ENCODE measurements at regions not wholly inside any gene's neighbourhood (a gene's known extent, or its start where the extent isn't known, plus 50 kb on each side); places are given as distances from the start of the nearest gene placed in this dataset.

DNA sequence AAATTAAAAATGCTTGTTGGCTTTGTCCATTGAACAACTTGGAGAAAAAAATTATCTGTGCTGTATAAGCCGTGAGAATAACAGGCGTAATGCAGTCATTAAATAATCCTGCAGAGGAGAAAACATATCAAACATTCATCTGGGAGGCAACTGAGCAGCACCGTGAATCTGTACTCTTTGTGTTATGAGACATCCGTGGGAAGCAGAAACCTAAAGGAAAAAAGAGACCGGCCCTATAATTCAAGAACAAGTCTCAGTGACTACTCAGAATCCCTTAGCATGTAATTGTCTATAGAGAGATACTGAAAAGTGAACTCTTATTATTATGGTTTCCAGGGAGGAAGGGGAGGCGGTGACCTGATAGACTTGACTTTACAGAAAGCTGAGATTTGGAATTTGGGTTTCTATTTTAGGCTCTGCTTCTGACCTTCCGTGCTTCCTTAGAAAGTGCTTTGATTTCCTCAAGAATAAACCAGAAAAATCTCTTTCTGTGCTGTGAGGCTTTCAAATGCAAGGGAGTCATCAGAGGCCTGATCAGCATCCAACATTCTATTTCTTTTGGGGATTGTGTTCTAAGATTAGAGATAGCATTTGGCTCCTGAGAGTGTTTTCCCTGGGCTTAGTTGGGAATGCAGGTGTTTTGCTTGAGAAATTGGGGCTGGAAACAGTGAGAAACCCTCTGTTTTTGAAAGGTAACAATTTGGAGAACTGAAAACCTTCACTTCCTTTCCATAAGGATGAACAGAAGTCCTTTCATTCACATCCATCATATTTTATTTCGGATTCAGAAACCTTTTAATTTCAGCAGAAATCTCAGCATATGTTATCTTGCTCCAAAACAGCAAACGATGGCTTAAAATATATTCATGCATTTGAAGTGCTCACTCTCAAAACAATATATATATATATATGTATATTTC lies 296.7 kb downstream of the CSNK1G3 start:
- no peak overlapping the region for H3K9ac ChIP-seq (ENCODE audit: low read depth, low read length)
- H3K27ac ChIP-seq (ENCODE audit: low read depth, low read length), result no peak overlapping the region
- no peaks in the 10 kb centered on the region for H3K9me3 ChIP-seq (ENCODE audit: insufficient read depth, low read depth, low read length)
- H3K4me1 ChIP-seq (ENCODE audit: insufficient read depth, low read length), result peaks cover 69% of the 10 kb centered on the region
- H3K27me3 ChIP-seq (ENCODE audit: insufficient read depth, low read length), result no peaks in the 10 kb centered on the region
- WGBS, result 84% methylated on average over 9 of the region's 9 CpGs
- H3K4me3 ChIP-seq (ENCODE audit: low read length), result no peak overlapping the region
- H3K36me3 ChIP-seq (ENCODE audit: insufficient read depth, low read length), result no peaks in the 10 kb centered on the region

GRCh38 chr5:123807177-123807945 lies 295.4 kb downstream of the CSNK1G3 start:
- Histone ChIP-seq H3K4me3 (ENCODE audit: low read length) (no peak overlapping the region), H3K27me3 (ENCODE audit: insufficient read depth, low read length) (no peaks in the 10 kb centered on the region), H3K36me3 (ENCODE audit: insufficient read depth, low read length) (no peaks in the 10 kb centered on the region), H3K9me3 (ENCODE audit: insufficient read depth, low read depth, low read length) (no peaks in the 10 kb centered on the region), H3K4me1 (ENCODE audit: insufficient read depth, low read length) (peaks cover 72% of the 10 kb centered on the region), H3K27ac (ENCODE audit: low read depth, low read length) (no peak overlapping the region), H3K9ac (ENCODE audit: low read depth, low read length) (no peak overlapping the region)
- WGBS, result 78% methylated on average over 4 of the region's 5 CpGs

- H3K4me3 ChIP-seq (ENCODE audit: low read length), result no peak overlapping the region
- H3K36me3 ChIP-seq (ENCODE audit: insufficient read depth, low read length), result no peaks in the 10 kb centered on the region
- 76% methylated on average over 1 of the region's 1 CpG for WGBS
- H3K9me3 ChIP-seq (ENCODE audit: insufficient read depth, low read depth, low read length), result no peaks in the 10 kb centered on the region
- H3K27me3 ChIP-seq (ENCODE audit: insufficient read depth, low read length), result no peaks in the 10 kb centered on the region
- no peak overlapping the region for H3K27ac ChIP-seq (ENCODE audit: low read depth, low read length)
- H3K9ac ChIP-seq (ENCODE audit: low read depth, low read length), result no peak overlapping the region
- H3K4me1 ChIP-seq (ENCODE audit: insufficient read depth, low read length), result peaks cover 72% of the 10 kb centered on the region
Measured at GRCh38 chr5:123806644-123807043, 294.7 kb downstream of the CSNK1G3 start.

DNA sequence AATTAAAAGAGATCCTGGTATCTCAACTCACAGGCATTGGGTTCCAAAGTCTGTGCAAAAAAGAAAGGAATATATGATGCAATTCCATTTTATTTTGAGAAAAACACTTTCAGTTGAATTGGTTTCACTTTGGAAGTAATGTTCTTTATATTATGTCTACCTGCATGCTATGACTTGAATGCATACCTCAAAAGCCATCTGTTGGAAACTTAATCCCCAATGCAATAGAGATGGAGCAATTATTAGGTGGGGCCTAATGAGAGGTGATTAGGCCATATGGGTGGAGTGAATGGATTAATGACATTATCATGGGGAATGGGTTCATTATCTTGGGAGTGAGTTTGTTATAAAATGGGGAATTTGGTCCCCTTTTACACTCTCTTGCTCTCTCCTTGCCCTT lies 293.3 kb downstream of the CSNK1G3 start:
- Histone ChIP-seq H3K36me3 (ENCODE audit: insufficient read depth, low read length) (no peaks in the 10 kb centered on the region), H3K4me3 (ENCODE audit: low read length) (no peak overlapping the region), H3K4me1 (ENCODE audit: insufficient read depth, low read length) (peaks cover 64% of the 10 kb centered on the region), H3K27ac (ENCODE audit: low read depth, low read length) (no peak overlapping the region), H3K9ac (ENCODE audit: low read depth, low read length) (no peak overlapping the region), H3K9me3 (ENCODE audit: insufficient read depth, low read depth, low read length) (no peaks in the 10 kb centered on the region), H3K27me3 (ENCODE audit: insufficient read depth, low read length) (no peaks in the 10 kb centered on the region)

- H3K27ac ChIP-seq (ENCODE audit: low read depth, low read length), result peak overlapping the region; percentile 72; the same call in 1 of the 2 replicates
- H3K9ac ChIP-seq (ENCODE audit: low read depth, low read length), result no peak overlapping the region
- no peaks in the 10 kb centered on the region for H3K27me3 ChIP-seq (ENCODE audit: insufficient read depth, low read length)
- whole genome bisulfite sequencing, result 96% methylated on average over 3 of the region's 3 CpGs
- no peaks in the 10 kb centered on the region for H3K36me3 ChIP-seq (ENCODE audit: insufficient read depth, low read length)
- no peaks in the 10 kb centered on the region for H3K9me3 ChIP-seq (ENCODE audit: insufficient read depth, low read depth, low read length)
- H3K4me3 ChIP-seq (ENCODE audit: low read length), result no peak overlapping the region
- H3K4me1 ChIP-seq (ENCODE audit: insufficient read depth, low read length), result peaks cover 46% of the 10 kb centered on the region
Measured at GRCh38 chr5:123803359-123803758, 291.4 kb downstream of the CSNK1G3 start.

- H3K9me3 ChIP-seq (ENCODE audit: insufficient read depth, low read depth, low read length), result no peaks in the 10 kb centered on the region
- H3K4me3 ChIP-seq (ENCODE audit: low read length), result no peak overlapping the region
- 31% methylated on average over 4 of the region's 4 CpGs for WGBS
- H3K27ac ChIP-seq (ENCODE audit: low read depth, low read length), result peak overlapping the region; percentile 72
- H3K4me1 ChIP-seq (ENCODE audit: insufficient read depth, low read length), result peaks cover 37% of the 10 kb centered on the region
- no peaks in the 10 kb centered on the region for H3K27me3 ChIP-seq (ENCODE audit: insufficient read depth, low read length)
- H3K9ac ChIP-seq (ENCODE audit: low read depth, low read length), result no peak overlapping the region
- H3K36me3 ChIP-seq (ENCODE audit: insufficient read depth, low read length), result no peaks in the 10 kb centered on the region
Measured at GRCh38 chr5:123802298-123802951, 290.4 kb downstream of the CSNK1G3 start.

- H3K9me3 ChIP-seq (ENCODE audit: insufficient read depth, low read depth, low read length), result no peaks in the 10 kb centered on the region
- H3K27me3 ChIP-seq (ENCODE audit: insufficient read depth, low read length), result no peaks in the 10 kb centered on the region
- H3K4me3 ChIP-seq (ENCODE audit: low read length), result no peak overlapping the region
- no peak overlapping the region for H3K27ac ChIP-seq (ENCODE audit: low read depth, low read length)
- no peaks in the 10 kb centered on the region for H3K36me3 ChIP-seq (ENCODE audit: insufficient read depth, low read length)
- 94% methylated on average over 1 of the region's 1 CpG for WGBS
- H3K4me1 ChIP-seq (ENCODE audit: insufficient read depth, low read length), result peaks cover 26% of the 10 kb centered on the region
- no peak overlapping the region for H3K9ac ChIP-seq (ENCODE audit: low read depth, low read length)
Measured at GRCh38 chr5:123800640-123801039, 288.7 kb downstream of the CSNK1G3 start.

DNA sequence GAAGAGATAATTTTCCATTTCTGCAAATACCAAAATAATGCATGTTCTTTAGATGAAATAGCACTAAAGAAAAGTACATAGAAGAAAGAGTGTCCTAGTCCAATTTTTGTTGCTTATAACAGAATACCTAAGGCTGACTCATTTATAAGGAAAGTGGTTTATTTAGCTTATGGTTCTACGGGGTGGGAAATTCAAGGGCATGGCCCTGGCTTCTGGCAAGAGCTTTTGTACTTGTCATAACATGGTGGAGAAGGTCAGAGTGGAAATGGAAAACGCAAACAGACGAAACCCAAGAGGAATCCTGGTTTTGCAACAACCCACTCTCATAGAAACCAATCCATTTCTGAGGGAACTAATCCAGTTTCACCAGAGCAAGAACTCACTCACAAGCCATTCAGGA lies 283.7 kb downstream of the CSNK1G3 start:
- Histone ChIP-seq H3K27ac (ENCODE audit: low read depth, low read length) (no peak overlapping the region), H3K4me1 (ENCODE audit: insufficient read depth, low read length) (no peaks in the 10 kb centered on the region; the same call in 1 of the 2 replicates), H3K4me3 (ENCODE audit: low read length) (no peak overlapping the region), H3K27me3 (ENCODE audit: insufficient read depth, low read length) (no peaks in the 10 kb centered on the region), H3K36me3 (ENCODE audit: insufficient read depth, low read length) (no peaks in the 10 kb centered on the region), H3K9ac (ENCODE audit: low read depth, low read length) (no peak overlapping the region), H3K9me3 (ENCODE audit: insufficient read depth, low read depth, low read length) (no peaks in the 10 kb centered on the region)
- 95% methylated on average over 3 of the region's 3 CpGs for WGBS

DNA sequence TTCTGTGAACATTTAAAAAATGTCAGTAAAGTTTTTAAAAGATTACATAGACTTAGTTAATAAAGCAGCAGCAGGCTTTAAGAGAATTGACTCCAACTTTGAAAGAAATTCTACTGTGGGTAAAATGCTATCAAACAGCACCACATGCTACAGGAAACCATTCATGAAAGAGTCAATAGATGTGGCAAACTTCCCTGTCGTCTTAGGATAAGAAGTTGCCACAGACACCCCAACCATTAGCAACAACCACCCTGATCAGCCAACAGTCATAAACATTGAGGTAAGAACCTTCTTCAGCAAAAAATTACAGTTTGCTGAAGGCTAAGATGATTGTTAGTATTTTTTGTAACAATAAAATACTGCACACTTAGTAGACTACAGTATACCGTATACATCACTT lies 278.2 kb downstream of the CSNK1G3 start:
- 100% methylated on average over 1 of the region's 2 CpGs for WGBS
- Histone ChIP-seq H3K4me1 (ENCODE audit: insufficient read depth, low read length) (peaks cover 13% of the 10 kb centered on the region), H3K36me3 (ENCODE audit: insufficient read depth, low read length) (no peaks in the 10 kb centered on the region), H3K4me3 (ENCODE audit: low read length) (no peak overlapping the region), H3K27me3 (ENCODE audit: insufficient read depth, low read length) (no peaks in the 10 kb centered on the region), H3K9me3 (ENCODE audit: insufficient read depth, low read depth, low read length) (peaks cover 21% of the 10 kb centered on the region), H3K9ac (ENCODE audit: low read depth, low read length) (no peak overlapping the region), H3K27ac (ENCODE audit: low read depth, low read length) (no peak overlapping the region)

DNA sequence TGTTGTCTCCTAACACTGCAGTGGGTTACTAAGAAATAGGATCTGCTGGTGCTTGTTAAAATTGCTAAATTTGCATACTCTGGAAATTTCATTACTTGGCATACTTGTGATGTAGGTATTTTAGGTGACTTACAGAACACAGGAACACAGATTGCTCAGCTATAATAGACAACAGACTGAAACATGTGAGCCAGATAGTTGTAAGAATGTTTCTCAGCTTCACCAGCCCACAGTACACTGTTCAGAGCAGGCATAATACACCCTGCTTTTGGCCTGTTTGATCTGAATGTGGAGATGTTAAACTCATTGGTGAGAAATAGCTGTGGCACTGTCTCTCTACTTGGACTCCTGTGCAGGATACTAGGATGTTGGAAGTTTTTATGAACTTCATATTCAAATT lies 275.7 kb downstream of the CSNK1G3 start:
- no peak overlapping the region for H3K27ac ChIP-seq (ENCODE audit: low read depth, low read length)
- no peak overlapping the region for H3K4me3 ChIP-seq (ENCODE audit: low read length)
- peaks cover 14% of the 10 kb centered on the region for H3K4me1 ChIP-seq (ENCODE audit: insufficient read depth, low read length)
- no peak overlapping the region for H3K9ac ChIP-seq (ENCODE audit: low read depth, low read length)
- H3K36me3 ChIP-seq (ENCODE audit: insufficient read depth, low read length), result no peaks in the 10 kb centered on the region
- peaks cover 21% of the 10 kb centered on the region for H3K9me3 ChIP-seq (ENCODE audit: insufficient read depth, low read depth, low read length)
- H3K27me3 ChIP-seq (ENCODE audit: insufficient read depth, low read length), result no peaks in the 10 kb centered on the region

GRCh38 chr5:123787136-123787535 lies 275.2 kb downstream of the CSNK1G3 start:
- Histone ChIP-seq H3K9ac (ENCODE audit: low read depth, low read length) (no peak overlapping the region), H3K9me3 (ENCODE audit: insufficient read depth, low read depth, low read length) (peaks cover 21% of the 10 kb centered on the region), H3K4me1 (ENCODE audit: insufficient read depth, low read length) (peaks cover 14% of the 10 kb centered on the region), H3K27ac (ENCODE audit: low read depth, low read length) (no peak overlapping the region), H3K4me3 (ENCODE audit: low read length) (no peak overlapping the region), H3K36me3 (ENCODE audit: insufficient read depth, low read length) (no peaks in the 10 kb centered on the region), H3K27me3 (ENCODE audit: insufficient read depth, low read length) (no peaks in the 10 kb centered on the region)
- no CpG with 5 or more reads among the region's 1 CpG for WGBS

All from HUES64 (cell line).